ENCODE measurements at regions not wholly inside any gene's neighbourhood (a gene's known extent, or its start where the extent isn't known, plus 50 kb on each side); places are given as distances from the start of the nearest gene placed in this dataset.

DNA sequence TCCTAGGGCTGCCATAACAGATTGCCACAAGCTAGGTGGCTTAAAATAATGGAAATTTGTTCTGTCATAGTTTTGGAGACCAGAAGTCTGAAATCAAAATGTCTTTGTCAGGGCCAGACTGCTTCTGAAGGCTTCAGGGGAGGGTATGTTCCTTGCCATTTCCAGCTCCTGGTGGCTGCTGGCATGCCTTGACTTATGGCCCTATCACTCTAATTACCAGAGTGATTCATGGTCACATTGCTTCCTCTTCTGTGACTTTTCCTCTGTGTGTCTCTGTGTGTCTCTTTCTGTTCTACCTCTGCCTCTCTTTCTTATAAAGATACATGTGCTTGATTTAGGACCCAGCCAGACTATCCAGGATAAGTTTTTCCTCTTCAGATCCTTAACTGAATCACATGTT lies 635.2 kb upstream of the IMPG1 start:
- TF ChIP-seq, protein P1, sequence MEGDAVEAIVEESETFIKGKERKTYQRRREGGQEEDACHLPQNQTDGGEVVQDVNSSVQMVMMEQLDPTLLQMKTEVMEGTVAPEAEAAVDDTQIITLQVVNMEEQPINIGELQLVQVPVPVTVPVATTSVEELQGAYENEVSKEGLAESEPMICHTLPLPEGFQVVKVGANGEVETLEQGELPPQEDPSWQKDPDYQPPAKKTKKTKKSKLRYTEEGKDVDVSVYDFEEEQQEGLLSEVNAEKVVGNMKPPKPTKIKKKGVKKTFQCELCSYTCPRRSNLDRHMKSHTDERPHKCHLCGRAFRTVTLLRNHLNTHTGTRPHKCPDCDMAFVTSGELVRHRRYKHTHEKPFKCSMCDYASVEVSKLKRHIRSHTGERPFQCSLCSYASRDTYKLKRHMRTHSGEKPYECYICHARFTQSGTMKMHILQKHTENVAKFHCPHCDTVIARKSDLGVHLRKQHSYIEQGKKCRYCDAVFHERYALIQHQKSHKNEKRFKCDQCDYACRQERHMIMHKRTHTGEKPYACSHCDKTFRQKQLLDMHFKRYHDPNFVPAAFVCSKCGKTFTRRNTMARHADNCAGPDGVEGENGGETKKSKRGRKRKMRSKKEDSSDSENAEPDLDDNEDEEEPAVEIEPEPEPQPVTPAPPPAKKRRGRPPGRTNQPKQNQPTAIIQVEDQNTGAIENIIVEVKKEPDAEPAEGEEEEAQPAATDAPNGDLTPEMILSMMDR (IDR thresholded peaks at IDR 0.05; ENCODE audit: poor library complexity) = no peak
- no peak for TF ChIP-seq EZH2 (IDR thresholded peaks at IDR 0.05; ENCODE audit: borderline replicate concordance)
- no peak for TF ChIP-seq EZH2phosphoT487 (IDR thresholded peaks at IDR 0.05; ENCODE audit: low read depth, severe bottlenecking, unreplicated experiment)

Measured in hepatocyte (in vitro differentiated cells).